ENCODE measurements at regions not wholly inside any gene's neighbourhood (a gene's known extent, or its start where the extent isn't known, plus 50 kb on each side); places are given as distances from the start of the nearest gene placed in this dataset.
"Not testable (repeated sequence)": the region's sequence is repeated elsewhere in the genome, so short reads cannot be mapped to it uniquely, and the experiment has no call there.

DNA sequence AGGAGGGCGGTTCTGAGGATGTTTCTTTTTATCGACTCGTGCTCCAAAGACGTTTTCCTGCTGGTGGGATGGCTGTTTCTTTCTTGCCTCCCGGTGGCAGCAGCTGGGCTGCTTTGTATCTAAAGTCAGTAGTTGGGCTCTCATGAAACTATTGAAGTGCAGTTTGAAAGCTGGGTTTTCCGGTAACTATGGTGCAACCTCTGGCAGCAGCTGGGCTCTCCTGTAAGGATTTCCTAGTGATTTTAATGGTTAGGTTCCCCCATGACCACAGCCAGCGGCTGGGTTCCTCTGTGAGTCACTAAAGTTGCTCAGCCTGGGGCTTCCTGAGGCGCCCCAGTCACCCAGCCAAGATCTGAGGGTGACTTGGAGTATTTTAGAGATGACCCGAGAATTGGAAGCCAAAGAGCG, 87.9 kb downstream of the NPIPB11 start:
- H3K9me3 ChIP-seq, H3K36me3 ChIP-seq, H3K4me1 ChIP-seq, H3K27ac ChIP-seq, H3K27me3 ChIP-seq, H3K4me3 ChIP-seq: not testable (repeated sequence)
- WGBS, 2 donors (ENCODE audit: low coverage in 1 of 2), result 29 to 40% methylated on average over 4 to 8 of the region's 10 CpGs
- peak; percentile 25 for TF ChIP-seq POLR2AphosphoS5 (IDR thresholded peaks at IDR 0.05)
- ATAC-seq, result peak; percentile 89

DNA sequence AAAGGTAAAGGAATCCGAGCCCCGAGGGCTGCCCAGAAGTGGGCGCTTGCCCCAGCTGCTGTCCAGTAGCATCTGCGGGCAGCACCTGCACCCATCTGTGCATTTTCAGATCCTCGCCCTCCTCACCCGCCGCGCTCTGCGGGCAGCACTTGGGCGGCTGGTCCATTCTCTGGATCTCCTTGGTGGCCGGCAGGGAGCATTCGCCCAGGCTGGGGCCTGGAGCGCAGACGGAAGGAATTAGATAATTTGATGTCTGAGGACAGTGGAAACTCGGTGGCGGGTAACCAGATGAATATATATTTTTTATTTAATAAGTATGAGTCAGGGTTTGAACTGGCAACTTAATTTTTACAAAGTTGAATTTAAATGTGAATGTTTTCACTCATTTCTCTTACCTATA, 88.5 kb downstream of the NPIPB11 start:
- ATAC-seq, result no peak
- Histone ChIP-seq H3K27ac (no peak overlapping the region), H3K4me3 (no peak overlapping the region), H3K27me3 (no peaks in the 10 kb centered on the region), H3K9me3 (no peaks in the 10 kb centered on the region), H3K4me1 (peaks cover 0 to 7% (median 0%) of the 10 kb centered on the region in 3 donors), H3K36me3 (peaks cover 0 to 12% of the 10 kb centered on the region in 2 donors)
- 94 to 100% methylated on average over 1 to 5 of the region's 16 CpGs for WGBS, 2 donors (ENCODE audit: low coverage in 1 of 2)
- TF ChIP-seq, protein P1, sequence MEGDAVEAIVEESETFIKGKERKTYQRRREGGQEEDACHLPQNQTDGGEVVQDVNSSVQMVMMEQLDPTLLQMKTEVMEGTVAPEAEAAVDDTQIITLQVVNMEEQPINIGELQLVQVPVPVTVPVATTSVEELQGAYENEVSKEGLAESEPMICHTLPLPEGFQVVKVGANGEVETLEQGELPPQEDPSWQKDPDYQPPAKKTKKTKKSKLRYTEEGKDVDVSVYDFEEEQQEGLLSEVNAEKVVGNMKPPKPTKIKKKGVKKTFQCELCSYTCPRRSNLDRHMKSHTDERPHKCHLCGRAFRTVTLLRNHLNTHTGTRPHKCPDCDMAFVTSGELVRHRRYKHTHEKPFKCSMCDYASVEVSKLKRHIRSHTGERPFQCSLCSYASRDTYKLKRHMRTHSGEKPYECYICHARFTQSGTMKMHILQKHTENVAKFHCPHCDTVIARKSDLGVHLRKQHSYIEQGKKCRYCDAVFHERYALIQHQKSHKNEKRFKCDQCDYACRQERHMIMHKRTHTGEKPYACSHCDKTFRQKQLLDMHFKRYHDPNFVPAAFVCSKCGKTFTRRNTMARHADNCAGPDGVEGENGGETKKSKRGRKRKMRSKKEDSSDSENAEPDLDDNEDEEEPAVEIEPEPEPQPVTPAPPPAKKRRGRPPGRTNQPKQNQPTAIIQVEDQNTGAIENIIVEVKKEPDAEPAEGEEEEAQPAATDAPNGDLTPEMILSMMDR (IDR thresholded peaks at IDR 0.05), result no peak
- TF ChIP-seq POLR2A (IDR thresholded peaks at IDR 0.05) (no peak), POLR2AphosphoS5 (IDR thresholded peaks at IDR 0.05) (no peak), EP300 (IDR thresholded peaks at IDR 0.05) (no peak)

DNA sequence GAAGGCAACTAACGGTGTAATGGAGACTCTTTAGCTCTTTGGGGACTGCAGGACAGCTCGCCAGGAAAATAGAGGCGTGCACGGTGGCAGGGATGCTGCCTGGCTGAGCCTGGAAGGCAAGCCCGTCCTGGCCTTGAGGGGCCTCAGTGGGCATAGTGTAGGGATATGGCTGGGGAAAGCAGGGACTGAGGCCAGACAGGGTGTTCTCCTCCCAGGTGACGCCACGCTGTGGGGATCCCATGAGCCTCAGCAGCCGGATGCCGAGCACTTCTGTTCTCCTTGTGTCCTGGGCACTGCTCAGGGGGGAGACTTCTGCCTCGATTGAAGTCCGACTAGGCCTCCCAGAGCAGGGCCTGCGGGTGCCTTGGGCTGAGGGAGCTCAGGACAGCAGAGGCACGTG, 89.2 kb downstream of the NPIPB11 start:
- H3K4me1 ChIP-seq, result peaks cover 0 to 7% (median 0%) of the 10 kb centered on the region in 3 donors
- no peaks in the 10 kb centered on the region for H3K9me3 ChIP-seq
- peaks cover 0 to 19% of the 10 kb centered on the region in 2 donors for H3K36me3 ChIP-seq
- ATAC-seq, result no peak
- no peak overlapping the region for H3K4me3 ChIP-seq
- 85 to 100% methylated on average over 4 of the region's 13 CpGs for WGBS, 2 donors (ENCODE audit: low coverage in 1 of 2)
- H3K27ac ChIP-seq, result no peak overlapping the region
- no peaks in the 10 kb centered on the region for H3K27me3 ChIP-seq
- TF ChIP-seq POLR2AphosphoS5 (IDR thresholded peaks at IDR 0.05) (no peak), POLR2A (IDR thresholded peaks at IDR 0.05) (no peak), EP300 (IDR thresholded peaks at IDR 0.05) (no peak)
- TF ChIP-seq, protein P1 (IDR thresholded peaks at IDR 0.05), result no peak

DNA sequence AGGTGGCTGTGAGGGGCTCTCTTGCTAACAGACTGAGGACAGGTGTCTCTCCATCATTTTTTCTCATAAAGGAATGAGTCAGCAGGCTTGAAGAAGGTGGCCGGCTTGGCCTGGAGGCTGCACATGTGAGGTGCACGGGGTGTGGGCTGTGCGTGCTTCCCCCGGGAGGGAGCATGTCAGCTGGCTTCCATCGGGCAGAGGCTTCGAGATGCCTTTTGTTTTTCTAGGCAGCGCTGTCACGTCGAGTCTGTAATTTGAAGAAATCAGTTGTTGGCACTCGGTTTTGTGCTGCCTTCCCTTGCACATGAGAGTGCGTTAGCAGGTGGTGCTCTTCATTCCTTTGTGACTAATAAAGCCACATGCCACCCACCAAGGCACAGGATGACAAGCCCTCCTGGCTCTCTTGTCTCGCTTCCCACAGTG, 89.7 kb downstream of the NPIPB11 start:
- peaks cover 0 to 19% of the 10 kb centered on the region in 2 donors for H3K36me3 ChIP-seq
- 75 to 100% methylated on average over 1 to 10 of the region's 12 CpGs for WGBS, 2 donors (ENCODE audit: low coverage in 1 of 2)
- H3K4me1 ChIP-seq, result peaks cover 0 to 7% (median 0%) of the 10 kb centered on the region in 3 donors
- TF ChIP-seq POLR2AphosphoS5 (IDR thresholded peaks at IDR 0.05) (no peak), EP300 (IDR thresholded peaks at IDR 0.05) (no peak), POLR2A (IDR thresholded peaks at IDR 0.05) (no peak)
- TF ChIP-seq, protein P1 (IDR thresholded peaks at IDR 0.05), result no peak
- H3K27ac ChIP-seq, result no peak overlapping the region
- no peak for ATAC-seq
- no peaks in the 10 kb centered on the region for H3K27me3 ChIP-seq
- no peak overlapping the region for H3K4me3 ChIP-seq
- H3K9me3 ChIP-seq, result no peaks in the 10 kb centered on the region

DNA sequence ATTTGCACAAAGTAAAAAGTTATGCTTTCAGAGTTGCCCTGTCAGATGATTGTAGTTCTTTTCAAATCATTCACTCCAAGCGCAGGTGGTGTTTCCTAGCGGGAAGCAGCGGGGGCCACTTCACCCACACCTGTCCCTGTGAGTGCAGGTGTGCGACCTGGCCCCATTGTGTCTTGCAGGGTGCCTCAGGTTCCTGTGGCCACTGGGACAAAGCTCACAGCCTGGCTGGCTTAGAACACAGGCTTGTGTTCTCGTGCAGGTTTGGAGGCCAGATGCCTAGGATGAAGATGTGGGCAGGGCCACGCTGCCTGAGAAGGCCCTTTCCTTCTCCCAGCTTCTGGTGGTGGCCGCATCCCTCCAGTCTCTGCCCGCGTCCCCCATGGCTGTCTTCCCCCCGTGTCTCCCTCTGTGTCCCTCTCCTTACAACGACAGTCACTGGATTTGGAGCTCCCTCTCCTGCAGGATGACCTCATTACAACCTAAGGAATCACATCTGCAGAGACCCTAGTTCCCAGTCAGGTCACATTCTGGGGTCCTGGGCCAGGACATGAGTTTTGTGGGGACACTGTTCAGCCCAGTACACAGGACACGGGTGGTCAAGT, 90.5 kb downstream of the NPIPB11 start:
- no peaks in the 10 kb centered on the region for H3K27me3 ChIP-seq
- H3K27ac ChIP-seq, result no peak overlapping the region
- H3K9me3 ChIP-seq, result no peaks in the 10 kb centered on the region
- TF ChIP-seq, protein P1 (IDR thresholded peaks at IDR 0.05), result peak in 1 of 4 experiments; percentile 39
- TF ChIP-seq POLR2AphosphoS5 (IDR thresholded peaks at IDR 0.05), result no peak
- no peak for TF ChIP-seq EP300 (IDR thresholded peaks at IDR 0.05)
- no peak for TF ChIP-seq POLR2A (IDR thresholded peaks at IDR 0.05)
- no peak for ATAC-seq
- 54 to 56% methylated on average over 5 to 6 of the region's 12 CpGs for WGBS, 2 donors (ENCODE audit: low coverage in 1 of 2)
- H3K4me1 ChIP-seq, result peaks cover 0 to 15% (median 0%) of the 10 kb centered on the region in 3 donors
- peaks cover 0 to 16% of the 10 kb centered on the region in 2 donors for H3K36me3 ChIP-seq
- H3K4me3 ChIP-seq, result no peak overlapping the region
